ENCODE measurements at regions not wholly inside any gene's neighbourhood (a gene's known extent, or its start where the extent isn't known, plus 50 kb on each side); places are given as distances from the start of the nearest gene placed in this dataset.

GRCh38 chr5:3312299-3312698 is 283.3 kb upstream of the IRX1 start:
- DNase-seq, result no peak

- peak; percentile 26 for DNase-seq
These were observed 284.2 kb upstream of the IRX1 start for GRCh38 chr5:3311433-3311832.

- peak; percentile 80 for DNase-seq
These were observed 284.9 kb upstream of the IRX1 start for GRCh38 chr5:3310541-3311261.

GRCh38 chr5:3309538-3309937 is 286.1 kb upstream of the IRX1 start:
- no peak for DNase-seq

- no peak for DNase-seq
These were observed 287.5 kb upstream of the IRX1 start for GRCh38 chr5:3307982-3308621.

- no peak for DNase-seq
These were observed 290.2 kb upstream of the IRX1 start for GRCh38 chr5:3305432-3305831.

GRCh38 chr5:3304346-3304745 is 291.3 kb upstream of the IRX1 start:
- no peak for DNase-seq

- no peak for DNase-seq
These were observed 291.9 kb upstream of the IRX1 start for GRCh38 chr5:3303777-3304176.

GRCh38 chr5:3302228-3302627 is 293.4 kb upstream of the IRX1 start:
- DNase-seq, result no peak

- peak; percentile 53 for DNase-seq
These were observed 294.3 kb upstream of the IRX1 start for GRCh38 chr5:3301306-3301705.

GRCh38 chr5:3300726-3301125 is 294.9 kb upstream of the IRX1 start:
- no peak for DNase-seq

GRCh38 chr5:3299441-3299840 is 296.2 kb upstream of the IRX1 start:
- DNase-seq, result no peak

- no peak for DNase-seq
These were observed 297.8 kb upstream of the IRX1 start for GRCh38 chr5:3297853-3298252.

- no peak for DNase-seq
These were observed 307.3 kb upstream of the IRX1 start for GRCh38 chr5:3288325-3288724.

GRCh38 chr5:3287516-3287915 is 308.1 kb upstream of the IRX1 start:
- DNase-seq, result no peak

GRCh38 chr5:3285621-3286020 is 310.0 kb upstream of the IRX1 start:
- no peak for DNase-seq

- DNase-seq, result no peak
These were observed 311.1 kb upstream of the IRX1 start for GRCh38 chr5:3284506-3284905.

GRCh38 chr5:3282841-3283240 is 312.8 kb upstream of the IRX1 start:
- no peak for DNase-seq

GRCh38 chr5:3281366-3281765 is 314.3 kb upstream of the IRX1 start:
- no peak for DNase-seq

GRCh38 chr5:3278643-3279042 is 317.0 kb upstream of the IRX1 start:
- no peak for DNase-seq

GRCh38 chr5:3277590-3278196 is 317.9 kb upstream of the IRX1 start:
- DNase-seq, result no peak

GRCh38 chr5:3276896-3277295 is 318.7 kb upstream of the IRX1 start:
- no peak for DNase-seq

- no peak for DNase-seq
These were observed 326.1 kb upstream of the IRX1 start for GRCh38 chr5:3269395-3270169.
